DND-41 (cell line): ENCODE measurements at regions not wholly inside any gene's neighbourhood (a gene's known extent, or its start where the extent isn't known, plus 50 kb on each side); places are given as distances from the start of the nearest gene placed in this dataset.

Source experiments
- EZH2 ChIP-seq: IDR thresholded peaks from 3 replicates; pipeline ENCODE4 v1.6.1; 2012; ENCODE audit warnings: borderline replicate concordance, low read depth, mild to moderate bottlenecking, moderate library complexity, low read length, inconsistent platforms; ENCODE audit not compliant: severe bottlenecking
- TF ChIP-seq, protein P1 (sequence below): IDR thresholded peaks from 2 replicates; pipeline ENCODE4 v1.5.1; 2012; ENCODE audit warnings: borderline replicate concordance, low read length, moderate library complexity, mild to moderate bottlenecking; ENCODE audit not compliant: poor library complexity, severe bottlenecking; ENCODE audit errors: extremely low read depth

- TF ChIP-seq, protein P1, sequence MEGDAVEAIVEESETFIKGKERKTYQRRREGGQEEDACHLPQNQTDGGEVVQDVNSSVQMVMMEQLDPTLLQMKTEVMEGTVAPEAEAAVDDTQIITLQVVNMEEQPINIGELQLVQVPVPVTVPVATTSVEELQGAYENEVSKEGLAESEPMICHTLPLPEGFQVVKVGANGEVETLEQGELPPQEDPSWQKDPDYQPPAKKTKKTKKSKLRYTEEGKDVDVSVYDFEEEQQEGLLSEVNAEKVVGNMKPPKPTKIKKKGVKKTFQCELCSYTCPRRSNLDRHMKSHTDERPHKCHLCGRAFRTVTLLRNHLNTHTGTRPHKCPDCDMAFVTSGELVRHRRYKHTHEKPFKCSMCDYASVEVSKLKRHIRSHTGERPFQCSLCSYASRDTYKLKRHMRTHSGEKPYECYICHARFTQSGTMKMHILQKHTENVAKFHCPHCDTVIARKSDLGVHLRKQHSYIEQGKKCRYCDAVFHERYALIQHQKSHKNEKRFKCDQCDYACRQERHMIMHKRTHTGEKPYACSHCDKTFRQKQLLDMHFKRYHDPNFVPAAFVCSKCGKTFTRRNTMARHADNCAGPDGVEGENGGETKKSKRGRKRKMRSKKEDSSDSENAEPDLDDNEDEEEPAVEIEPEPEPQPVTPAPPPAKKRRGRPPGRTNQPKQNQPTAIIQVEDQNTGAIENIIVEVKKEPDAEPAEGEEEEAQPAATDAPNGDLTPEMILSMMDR: peak; percentile 50
- no peak for TF ChIP-seq EZH2
Measured at GRCh38 chr7:115707258-115708012, 323.1 kb downstream of the TFEC start.
